Fibroblast of lung (primary cell): ENCODE measurements at regions not wholly inside any gene's neighbourhood (a gene's known extent, or its start where the extent isn't known, plus 50 kb on each side); places are given as distances from the start of the nearest gene placed in this dataset.

Experiments
- DNase-seq, 2 donors: peaks; one replicate each; pipeline versions ENCODE4 v3.0.0 to v3.0.0-alpha.2; 2010; ENCODE audit warnings: low read depth in 2 of 2
- H2AFZ ChIP-seq: 2 replicates; pipeline ENCODE4 v1.5.1; 2012; ENCODE audit warnings: low read length, control low read depth, inconsistent platforms
- H3K27ac ChIP-seq: 2 replicates; pipeline ENCODE4 v1.5.1; 2011; ENCODE audit warnings: low read length, control low read depth; ENCODE audit not compliant: insufficient read depth
- H3K27me3 ChIP-seq: 2 replicates; pipeline ENCODE4 v1.5.1; 2011; ENCODE audit warnings: mild to moderate bottlenecking, low read length; ENCODE audit not compliant: control insufficient read depth, insufficient read depth
- H3K36me3 ChIP-seq: 2 replicates; pipeline ENCODE4 v1.5.1; 2011; ENCODE audit warnings: low read length; ENCODE audit not compliant: control insufficient read depth, insufficient read depth
- H3K4me1 ChIP-seq: 2 replicates; pipeline ENCODE4 v1.5.1; 2011; ENCODE audit warnings: low read length; ENCODE audit not compliant: control insufficient read depth, insufficient read depth; ENCODE audit errors: extremely low read depth
- H3K4me2 ChIP-seq: 2 replicates; pipeline ENCODE4 v1.5.1; 2011; ENCODE audit warnings: low read length, control low read depth; ENCODE audit not compliant: insufficient read depth; ENCODE audit errors: extremely low read depth
- H3K4me3 ChIP-seq, 4 experiments: fragments of 200-600 bp in 1 of 4; sonication (generic) in 1 of 4; replicated peaks in 1 of 4; 2 replicates each; pipeline ENCODE4 v1.5.1; 2011 to 2016; ENCODE audit warnings: low read length in 4 of 4, low read depth in 3 of 4, mild to moderate bottlenecking in 3 of 4, control low read depth in 2 of 4, inconsistent platforms in 1 of 4, mixed read lengths in 1 of 4; ENCODE audit not compliant: insufficient read depth in 1 of 4; ENCODE audit errors: control extremely low read depth in 1 of 4
- H3K79me2 ChIP-seq: 2 replicates; pipeline ENCODE4 v1.5.1; 2012; ENCODE audit warnings: mild to moderate bottlenecking, low read length, inconsistent platforms; ENCODE audit not compliant: control insufficient read depth, insufficient read depth
- H3K9ac ChIP-seq: 2 replicates; pipeline ENCODE4 v1.5.1; 2011; ENCODE audit warnings: mild to moderate bottlenecking, low read length, control low read depth; ENCODE audit not compliant: insufficient read depth
- H3K9me3 ChIP-seq: 2 replicates; pipeline ENCODE4 v1.5.1; 2012; ENCODE audit warnings: low read depth, low read length; ENCODE audit not compliant: control insufficient read depth, insufficient read depth
- H4K20me1 ChIP-seq: 2 replicates; pipeline ENCODE4 v1.5.1; 2011; ENCODE audit warnings: low read length; ENCODE audit not compliant: control insufficient read depth, insufficient read depth; ENCODE audit errors: extremely low read depth
- CTCF ChIP-seq, 2 donors: IDR thresholded peaks in 1 of 2; conservative IDR thresholded peaks in 1 of 2; 1 replicate in 1 of 2; 2 replicates in 1 of 2; pipeline ENCODE4 v1.5.1; 2011 to 2012; ENCODE audit warnings: low read length in 2 of 2, control low read depth in 1 of 2, inconsistent platforms in 1 of 2, low read depth in 1 of 2, mild to moderate bottlenecking in 1 of 2
- EZH2 ChIP-seq: IDR thresholded peaks from 2 replicates; pipeline ENCODE4 v1.5.1; 2012; ENCODE audit warnings: low read length, control low read depth, mild to moderate bottlenecking; ENCODE audit errors: missing control alignments

GRCh38 chr9:30579810-30580209 lies 1804.6 kb upstream of the ACO1 start:
- Histone ChIP-seq H3K79me2 (no peaks in the 10 kb centered on the region), H3K4me2 (no peak overlapping the region)

GRCh38 chr9:30582240-30582639 lies 1802.2 kb upstream of the ACO1 start:
- Histone ChIP-seq H3K27ac (no peak overlapping the region), H2AFZ (no peak overlapping the region), H3K79me2 (no peaks in the 10 kb centered on the region), H3K36me3 (no peaks in the 10 kb centered on the region), H4K20me1 (no peaks in the 10 kb centered on the region), H3K9ac (no peak overlapping the region), H3K9me3 (no peaks in the 10 kb centered on the region), H3K4me2 (no peak overlapping the region), H3K4me1 (no peaks in the 10 kb centered on the region), H3K4me3 (no peak overlapping the region), H3K27me3 (no peaks in the 10 kb centered on the region)
- TF ChIP-seq EZH2, result no peak
- no peak for TF ChIP-seq CTCF (conservative IDR thresholded peaks at IDR 0.05 in 1 of 2, IDR thresholded peaks at IDR 0.05 in 1 of 2; ENCODE audit: low read depth in 1 of 2, low read length in 2 of 2)
- no peak for DNase-seq

More at GRCh38 chr9:30579810-30580209, 1804.6 kb upstream of the ACO1 start:
- DNase-seq, result no peak
- TF ChIP-seq EZH2 (no peak), CTCF (conservative IDR thresholded peaks at IDR 0.05 in 1 of 2, IDR thresholded peaks at IDR 0.05 in 1 of 2; ENCODE audit: low read depth in 1 of 2, low read length in 2 of 2) (no peak)
- Histone ChIP-seq H4K20me1 (no peaks in the 10 kb centered on the region), H3K27me3 (no peaks in the 10 kb centered on the region), H3K27ac (no peak overlapping the region), H3K9ac (no peak overlapping the region), H3K9me3 (no peaks in the 10 kb centered on the region), H2AFZ (no peak overlapping the region), H3K36me3 (no peaks in the 10 kb centered on the region), H3K4me3 (no peak overlapping the region), H3K4me1 (no peaks in the 10 kb centered on the region)

GRCh38 chr9:30584559-30584958 lies 1799.9 kb upstream of the ACO1 start:
- no peak for TF ChIP-seq CTCF (conservative IDR thresholded peaks at IDR 0.05 in 1 of 2, IDR thresholded peaks at IDR 0.05 in 1 of 2; ENCODE audit: low read depth in 1 of 2, low read length in 2 of 2)
- no peak for TF ChIP-seq EZH2
- Histone ChIP-seq H4K20me1 (no peaks in the 10 kb centered on the region), H3K27ac (no peak overlapping the region), H3K36me3 (no peaks in the 10 kb centered on the region), H3K4me3 (no peak overlapping the region), H2AFZ (no peak overlapping the region), H3K79me2 (no peaks in the 10 kb centered on the region), H3K9me3 (no peaks in the 10 kb centered on the region), H3K4me1 (no peaks in the 10 kb centered on the region), H3K9ac (no peak overlapping the region), H3K4me2 (no peak overlapping the region), H3K27me3 (no peaks in the 10 kb centered on the region)
- DNase-seq, result no peak
